Mononuclear cell (primary cell): ENCODE measurements at regions not wholly inside any gene's neighbourhood (a gene's known extent, or its start where the extent isn't known, plus 50 kb on each side); places are given as distances from the start of the nearest gene placed in this dataset.

Experiments used
- H3K27me3 ChIP-seq: 2 replicates; pipeline ENCODE4 v1.6.0; 2011; ENCODE audit warnings: low read length, control low read depth; ENCODE audit not compliant: insufficient read depth
- H3K4me1 ChIP-seq: 2 replicates; pipeline ENCODE4 v1.5.1; 2011; ENCODE audit warnings: mild to moderate bottlenecking, low read length, control low read depth; ENCODE audit not compliant: insufficient read depth
- H3K4me3 ChIP-seq: 2 replicates; pipeline ENCODE4 v1.5.1; 2011; ENCODE audit warnings: mild to moderate bottlenecking, low read length, moderate library complexity
- H3K9me3 ChIP-seq: 2 replicates; pipeline ENCODE4 v1.5.1; 2011; ENCODE audit warnings: low read depth, mild to moderate bottlenecking, control low read depth, low read length

DNA sequence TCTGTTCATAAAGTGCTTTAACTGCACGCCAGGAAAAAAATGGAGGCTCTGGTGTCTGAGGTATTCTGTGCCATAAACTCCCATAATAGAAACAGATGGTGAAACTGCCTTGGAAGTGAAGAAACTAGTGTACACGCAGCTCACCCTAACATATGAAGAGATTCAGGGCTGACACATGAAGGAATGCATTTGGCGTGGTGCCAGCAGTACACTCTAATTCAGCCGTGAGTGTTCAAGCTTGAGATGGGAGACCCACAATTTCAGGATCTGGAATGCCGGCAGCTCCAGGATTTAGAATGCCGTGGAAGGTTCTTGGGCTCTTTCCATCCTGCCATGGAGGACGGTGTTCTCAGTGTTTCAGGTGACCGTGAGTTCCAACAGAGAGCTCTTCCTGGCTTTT, 478.4 kb downstream of the TSHZ3 start:
- Histone ChIP-seq H3K4me3 (no peak overlapping the region), H3K4me1 (no peaks in the 10 kb centered on the region), H3K9me3 (no peaks in the 10 kb centered on the region), H3K27me3 (no peaks in the 10 kb centered on the region)

DNA sequence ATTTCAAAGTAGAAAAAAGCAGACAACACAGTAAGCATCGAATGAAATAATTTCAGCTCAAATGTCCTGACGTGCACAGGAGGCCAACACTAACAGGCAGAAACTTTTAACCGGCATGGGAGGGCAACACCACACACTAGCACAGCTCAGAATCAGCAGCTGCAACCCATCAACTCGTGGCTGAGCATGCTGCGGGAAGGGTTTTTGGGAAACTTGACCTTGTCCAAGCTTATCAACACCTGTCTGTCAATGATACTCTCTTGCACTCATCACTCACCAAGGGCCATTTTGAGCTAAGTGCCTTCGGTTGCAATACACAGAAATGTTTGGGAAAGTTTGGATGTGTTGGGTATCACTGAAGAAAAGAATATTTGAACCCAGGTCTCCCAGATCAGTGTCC, 483.7 kb downstream of the TSHZ3 start:
- no peaks in the 10 kb centered on the region for H3K27me3 ChIP-seq
- H3K4me1 ChIP-seq: no peaks in the 10 kb centered on the region
- no peak overlapping the region for H3K4me3 ChIP-seq
- no peaks in the 10 kb centered on the region for H3K9me3 ChIP-seq

DNA sequence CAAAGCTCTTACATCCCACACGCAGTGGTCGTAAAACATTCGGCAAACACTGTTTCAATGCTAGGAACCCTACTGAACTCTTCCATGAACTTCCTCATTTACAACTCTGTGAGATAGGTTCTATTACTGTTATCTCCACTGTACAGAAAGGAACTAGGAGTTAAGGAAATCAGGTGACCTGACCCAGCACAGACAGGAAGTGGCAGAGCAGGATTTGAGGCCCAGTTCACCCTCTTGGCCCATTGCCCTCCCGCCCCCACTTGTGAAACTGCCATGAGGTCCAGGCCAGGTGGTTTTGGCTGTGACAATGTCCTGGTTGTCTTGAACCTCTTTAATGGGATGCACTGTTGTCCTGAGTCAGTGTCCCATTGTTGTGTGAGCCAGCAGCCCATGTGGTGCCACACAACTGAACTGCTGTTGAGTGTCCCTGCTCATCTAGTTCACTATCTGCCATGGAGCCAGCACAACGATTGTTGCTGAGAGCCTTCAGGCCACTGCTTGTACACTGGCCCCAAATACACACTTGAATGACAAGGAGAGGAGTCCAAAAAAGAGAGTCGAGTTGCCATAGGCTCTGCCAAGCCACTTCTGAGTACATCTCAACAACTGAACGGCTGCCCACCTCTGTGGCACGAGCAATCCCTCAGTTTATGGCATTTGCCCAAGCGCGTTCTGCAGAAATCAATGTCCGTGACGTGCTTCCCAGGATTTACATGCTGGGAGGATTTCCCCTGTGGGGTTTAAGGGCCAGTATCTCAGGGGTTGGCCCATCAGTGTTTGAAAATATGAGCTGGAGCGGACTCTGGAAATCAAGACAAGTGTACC, 484.6 kb downstream of the TSHZ3 start:
- H3K4me3 ChIP-seq: no peak overlapping the region
- H3K9me3 ChIP-seq: no peaks in the 10 kb centered on the region
- H3K4me1 ChIP-seq: no peaks in the 10 kb centered on the region
- H3K27me3 ChIP-seq: no peaks in the 10 kb centered on the region

DNA sequence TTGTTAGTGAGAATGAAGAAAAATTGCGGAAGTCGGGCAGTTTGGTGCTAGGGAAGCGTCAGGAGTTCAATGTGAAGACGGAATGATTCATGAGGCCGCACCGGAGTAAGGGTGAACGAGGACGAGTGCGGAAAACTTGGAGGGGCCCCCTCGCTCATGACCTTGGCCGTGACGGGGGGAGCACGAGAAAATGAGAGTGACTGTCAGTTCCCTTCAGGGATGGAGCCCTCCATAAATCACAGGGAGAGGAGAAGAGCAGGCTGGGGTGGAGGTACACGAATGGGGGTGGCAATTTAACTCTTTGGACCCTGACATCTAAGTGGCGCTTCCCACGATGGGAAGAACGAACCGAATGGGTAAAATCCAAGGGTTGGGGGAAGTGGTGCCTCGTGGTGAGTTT, 486.4 kb downstream of the TSHZ3 start:
- H3K4me1 ChIP-seq: no peaks in the 10 kb centered on the region
- no peaks in the 10 kb centered on the region for H3K27me3 ChIP-seq
- H3K4me3 ChIP-seq: no peak overlapping the region
- H3K9me3 ChIP-seq: no peaks in the 10 kb centered on the region

DNA sequence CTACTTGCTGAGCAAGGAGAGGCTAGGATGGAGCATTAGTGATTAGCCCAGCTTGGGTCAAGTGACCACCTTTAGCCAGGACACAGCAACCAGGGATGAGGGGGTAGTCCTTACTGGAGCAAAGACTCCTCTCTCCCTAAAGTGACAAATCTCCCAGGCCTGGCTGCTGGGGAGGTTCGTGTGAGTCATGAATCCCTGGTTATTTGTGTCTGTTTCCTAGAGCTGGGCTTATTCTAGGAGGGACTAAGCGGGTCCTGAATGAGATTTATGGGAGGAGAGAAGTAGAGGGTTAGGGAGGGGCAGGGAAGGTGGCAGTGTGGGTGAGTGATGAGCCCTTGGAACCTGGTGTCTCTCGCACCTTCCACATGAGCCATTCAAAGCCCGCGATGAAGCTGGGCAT, 487.3 kb downstream of the TSHZ3 start:
- Histone ChIP-seq H3K4me3 (no peak overlapping the region), H3K9me3 (no peaks in the 10 kb centered on the region), H3K27me3 (no peaks in the 10 kb centered on the region), H3K4me1 (no peaks in the 10 kb centered on the region)

DNA sequence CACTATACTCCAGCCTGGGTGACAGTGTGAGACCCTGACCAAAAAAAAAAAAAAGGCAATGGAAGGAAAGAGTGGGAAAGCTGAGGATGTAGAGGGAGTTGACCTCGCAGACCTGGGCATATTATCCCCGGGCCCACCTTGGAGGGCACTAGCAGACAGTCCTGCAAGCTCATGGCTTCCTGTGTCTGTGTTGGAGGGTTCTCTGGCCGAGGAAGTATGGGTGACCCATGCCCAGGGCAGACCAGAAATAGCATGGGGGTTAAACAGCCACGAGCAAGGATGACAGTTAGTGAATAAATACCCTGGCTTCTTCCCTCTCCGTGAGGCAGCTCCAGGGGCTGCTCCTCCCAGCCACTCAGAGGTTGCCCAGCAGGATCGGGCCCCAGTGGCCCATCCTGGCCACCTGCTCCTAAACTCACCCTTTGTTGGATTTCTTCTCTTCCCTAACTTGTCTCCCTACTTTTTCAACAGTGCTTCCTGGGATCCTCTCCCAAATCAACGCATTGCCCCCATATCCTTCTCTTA, 485.8 kb downstream of the ZNF536 start:
- H3K9me3 ChIP-seq: no peaks in the 10 kb centered on the region
- H3K27me3 ChIP-seq: no peaks in the 10 kb centered on the region
- H3K4me1 ChIP-seq: no peaks in the 10 kb centered on the region
- H3K4me3 ChIP-seq: no peak overlapping the region

DNA sequence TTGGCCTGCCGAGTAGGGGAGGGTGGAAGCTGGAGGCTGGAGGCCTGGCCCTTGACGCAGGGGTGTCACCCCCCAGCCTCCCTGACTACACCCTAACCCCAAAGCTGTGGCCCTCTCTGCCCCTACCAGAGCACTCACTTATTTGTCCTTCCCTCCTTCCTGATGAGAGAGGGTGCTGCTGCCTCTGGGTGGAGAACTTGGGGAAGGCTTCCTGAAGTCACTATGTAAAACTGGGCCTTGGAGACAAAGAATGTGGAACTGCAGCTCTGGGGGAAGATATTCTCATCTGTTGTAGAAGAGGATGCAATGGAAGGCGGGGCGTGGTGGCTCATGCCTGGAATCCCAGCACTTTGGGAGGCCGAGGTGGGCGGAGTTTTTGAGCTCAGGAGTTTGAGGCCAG, 485.2 kb downstream of the ZNF536 start:
- Histone ChIP-seq H3K4me3 (no peak overlapping the region), H3K27me3 (no peaks in the 10 kb centered on the region), H3K4me1 (no peaks in the 10 kb centered on the region), H3K9me3 (no peaks in the 10 kb centered on the region)

DNA sequence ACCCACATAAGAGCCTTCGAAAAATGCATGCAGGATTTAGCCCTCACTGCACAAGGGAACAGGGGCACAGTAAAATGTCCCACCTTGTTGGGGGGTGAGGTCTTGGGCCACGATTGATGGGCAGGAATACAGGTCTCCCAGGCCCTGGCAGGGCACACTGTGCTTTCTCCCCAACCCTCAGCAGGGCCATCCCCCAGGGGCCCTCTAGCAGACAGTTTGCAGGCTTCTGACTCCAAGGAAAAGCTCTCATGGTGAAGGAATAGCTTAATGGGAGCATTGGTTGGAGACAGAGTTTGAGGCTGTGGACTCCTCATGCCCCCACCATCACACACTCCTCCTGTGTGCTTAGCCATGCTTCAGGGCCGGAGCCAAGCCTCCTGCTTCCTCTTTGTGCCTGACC, 484.6 kb downstream of the ZNF536 start:
- Histone ChIP-seq H3K9me3 (no peaks in the 10 kb centered on the region), H3K4me3 (no peak overlapping the region), H3K27me3 (no peaks in the 10 kb centered on the region), H3K4me1 (no peaks in the 10 kb centered on the region)

DNA sequence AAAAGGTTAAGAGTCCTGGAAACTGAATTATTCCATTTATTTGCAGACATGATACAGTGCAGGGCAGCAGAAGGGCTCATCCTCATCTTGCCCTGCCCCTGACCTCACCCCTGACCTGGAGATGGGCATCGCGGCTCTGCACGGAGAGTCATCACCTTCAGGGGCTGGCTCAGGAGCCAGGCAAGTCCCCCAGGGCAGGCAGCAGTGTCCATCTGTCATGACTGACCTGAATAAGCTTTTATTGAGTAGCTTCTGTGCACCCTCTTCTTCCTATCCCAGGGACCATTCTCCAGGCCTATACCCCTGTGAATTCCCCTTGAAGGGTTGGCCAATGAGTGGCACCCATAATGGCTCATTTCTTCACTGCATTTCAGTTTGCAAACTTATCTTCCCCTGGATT, 484.2 kb downstream of the ZNF536 start:
- no peaks in the 10 kb centered on the region for H3K4me1 ChIP-seq
- no peak overlapping the region for H3K4me3 ChIP-seq
- H3K27me3 ChIP-seq: no peaks in the 10 kb centered on the region
- H3K9me3 ChIP-seq: no peaks in the 10 kb centered on the region

DNA sequence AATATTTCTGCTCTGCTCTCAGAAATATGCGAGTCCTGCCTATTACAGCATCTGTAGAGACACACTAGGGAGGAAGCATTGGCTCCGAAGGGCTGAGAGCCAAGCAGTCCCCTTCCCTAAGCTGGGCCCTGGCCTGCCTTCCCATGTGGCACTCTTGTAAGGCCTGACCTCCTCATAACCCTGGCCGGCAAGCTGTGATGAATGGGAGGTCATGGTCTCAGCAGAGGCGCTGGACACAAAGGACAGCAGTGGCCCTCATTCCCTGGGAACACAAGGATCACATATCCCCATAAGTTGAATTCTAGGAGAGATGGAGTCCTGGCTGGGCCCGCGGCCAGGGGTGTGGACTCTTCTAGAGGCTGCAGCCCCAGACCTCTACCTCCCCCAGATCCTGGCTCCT, 483.3 kb downstream of the ZNF536 start:
- Histone ChIP-seq H3K9me3 (no peaks in the 10 kb centered on the region), H3K4me3 (no peak overlapping the region), H3K4me1 (no peaks in the 10 kb centered on the region), H3K27me3 (no peaks in the 10 kb centered on the region)

DNA sequence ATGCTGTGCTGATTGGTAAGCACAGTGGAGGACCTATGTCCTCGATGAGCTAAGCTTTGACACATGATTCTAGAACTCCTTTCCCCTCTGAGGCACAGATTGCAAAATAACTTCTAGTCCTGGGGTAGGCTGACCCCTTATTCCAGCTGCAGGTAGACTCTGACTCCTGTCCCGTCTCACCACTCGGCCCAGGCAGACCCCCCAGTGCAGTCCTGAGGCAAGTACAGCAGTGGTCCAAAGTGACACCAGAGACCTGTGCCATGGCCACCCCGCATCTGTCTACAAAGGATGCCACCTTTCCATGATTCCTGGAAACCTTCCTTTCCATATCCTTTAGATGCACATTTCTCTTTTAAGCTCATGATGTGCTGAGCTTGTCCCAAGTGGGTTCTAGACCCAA, 482.5 kb downstream of the ZNF536 start:
- H3K4me1 ChIP-seq: no peaks in the 10 kb centered on the region
- no peaks in the 10 kb centered on the region for H3K27me3 ChIP-seq
- H3K9me3 ChIP-seq: no peaks in the 10 kb centered on the region
- H3K4me3 ChIP-seq: no peak overlapping the region

DNA sequence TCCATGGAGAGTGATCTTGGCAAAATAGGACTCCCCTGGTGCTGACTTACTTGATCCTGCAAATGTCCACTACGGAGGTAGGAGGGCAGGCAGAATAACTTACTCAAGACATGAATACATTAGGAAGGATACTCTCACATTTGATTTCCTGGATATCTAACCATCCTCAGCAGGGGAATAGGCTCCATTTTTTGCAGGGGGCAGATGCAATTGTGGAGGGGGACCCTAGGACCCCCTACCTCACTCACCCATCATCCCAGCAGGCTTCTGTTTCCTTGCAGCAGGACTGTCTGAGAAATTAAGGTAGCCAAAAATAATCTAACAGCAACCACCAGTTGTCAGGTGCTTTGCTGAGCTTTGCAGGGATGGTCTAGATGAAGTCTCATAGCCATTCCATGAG, 482.0 kb downstream of the ZNF536 start:
- no peaks in the 10 kb centered on the region for H3K9me3 ChIP-seq
- H3K4me3 ChIP-seq: no peak overlapping the region
- H3K27me3 ChIP-seq: no peaks in the 10 kb centered on the region
- H3K4me1 ChIP-seq: no peaks in the 10 kb centered on the region

DNA sequence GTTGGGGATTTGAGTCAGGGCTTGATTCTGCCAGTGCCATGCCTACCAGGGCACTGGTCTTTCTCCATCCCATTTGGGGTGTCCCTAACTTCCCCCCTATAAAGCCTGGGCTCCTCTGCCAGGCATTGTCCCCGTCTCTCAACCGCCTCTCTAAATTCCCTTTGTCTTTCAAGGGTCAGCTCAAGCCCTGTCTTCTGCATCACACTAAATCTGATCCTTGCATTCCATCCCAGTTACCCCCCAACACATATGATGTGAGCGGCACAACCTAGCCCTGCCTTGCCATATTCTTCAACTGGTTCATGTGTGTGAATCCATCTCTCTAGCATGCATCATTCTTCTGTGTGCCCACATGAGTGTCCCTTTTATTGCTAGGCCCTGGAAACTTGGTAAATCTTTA, 480.9 kb downstream of the ZNF536 start:
- no peaks in the 10 kb centered on the region for H3K27me3 ChIP-seq
- no peaks in the 10 kb centered on the region for H3K9me3 ChIP-seq
- no peak overlapping the region for H3K4me3 ChIP-seq
- H3K4me1 ChIP-seq: no peaks in the 10 kb centered on the region

DNA sequence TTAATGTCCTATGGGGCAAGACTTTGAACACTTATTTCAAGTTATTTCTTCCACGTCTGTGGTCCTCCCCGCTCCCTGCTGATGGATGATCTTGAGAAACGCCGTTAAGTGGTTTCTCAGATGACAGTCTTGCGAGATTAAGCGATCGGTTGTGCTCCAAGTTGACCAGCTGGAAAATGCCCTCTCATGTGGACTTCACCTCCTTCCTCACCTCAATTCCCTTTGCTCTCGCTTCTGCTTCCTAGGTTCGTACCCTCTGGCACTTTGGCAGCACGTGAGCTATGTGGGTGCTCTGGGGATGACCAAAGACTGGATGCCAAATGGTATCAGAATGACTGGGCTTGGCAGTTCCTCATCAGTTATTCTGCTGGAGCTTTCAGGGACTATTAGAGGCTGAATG, 480.0 kb downstream of the ZNF536 start:
- Histone ChIP-seq H3K4me1 (no peaks in the 10 kb centered on the region), H3K9me3 (no peaks in the 10 kb centered on the region), H3K4me3 (no peak overlapping the region), H3K27me3 (no peaks in the 10 kb centered on the region)

DNA sequence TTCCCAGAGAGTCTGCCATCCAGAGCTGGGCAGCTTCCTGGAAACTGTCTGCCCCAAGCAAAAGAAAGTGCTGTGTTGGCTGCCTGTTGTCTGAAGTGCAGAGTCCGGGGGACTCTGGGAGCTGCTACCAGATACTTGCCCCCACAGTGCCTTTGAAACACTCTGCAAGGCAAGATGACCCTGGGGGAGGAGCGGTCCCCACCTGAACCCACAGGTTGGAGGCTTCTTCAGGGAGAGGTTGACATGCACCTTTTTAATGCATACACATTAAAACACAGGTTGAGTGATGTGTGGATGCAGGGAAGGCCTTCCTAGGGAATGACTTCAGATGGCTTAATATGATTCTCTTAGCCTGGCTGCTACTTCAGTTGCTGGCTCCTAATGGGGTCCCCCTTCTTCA, 479.5 kb downstream of the ZNF536 start:
- Histone ChIP-seq H3K4me1 (no peaks in the 10 kb centered on the region), H3K4me3 (no peak overlapping the region), H3K9me3 (no peaks in the 10 kb centered on the region), H3K27me3 (no peaks in the 10 kb centered on the region)
